Activated T-cell treated with anti-CD3 and anti-CD28 coated beads, Interleukin-2, amount 50 U/mL, for 48 hours (primary cell): ENCODE measurements at regions not wholly inside any gene's neighbourhood (a gene's known extent, or its start where the extent isn't known, plus 50 kb on each side); places are given as distances from the start of the nearest gene placed in this dataset.

ENCODE experiments used
- DNase-seq, 2 experiments: peaks; one replicate each; pipeline ENCODE4 v3.0.0-alpha.2; 2020

DNA sequence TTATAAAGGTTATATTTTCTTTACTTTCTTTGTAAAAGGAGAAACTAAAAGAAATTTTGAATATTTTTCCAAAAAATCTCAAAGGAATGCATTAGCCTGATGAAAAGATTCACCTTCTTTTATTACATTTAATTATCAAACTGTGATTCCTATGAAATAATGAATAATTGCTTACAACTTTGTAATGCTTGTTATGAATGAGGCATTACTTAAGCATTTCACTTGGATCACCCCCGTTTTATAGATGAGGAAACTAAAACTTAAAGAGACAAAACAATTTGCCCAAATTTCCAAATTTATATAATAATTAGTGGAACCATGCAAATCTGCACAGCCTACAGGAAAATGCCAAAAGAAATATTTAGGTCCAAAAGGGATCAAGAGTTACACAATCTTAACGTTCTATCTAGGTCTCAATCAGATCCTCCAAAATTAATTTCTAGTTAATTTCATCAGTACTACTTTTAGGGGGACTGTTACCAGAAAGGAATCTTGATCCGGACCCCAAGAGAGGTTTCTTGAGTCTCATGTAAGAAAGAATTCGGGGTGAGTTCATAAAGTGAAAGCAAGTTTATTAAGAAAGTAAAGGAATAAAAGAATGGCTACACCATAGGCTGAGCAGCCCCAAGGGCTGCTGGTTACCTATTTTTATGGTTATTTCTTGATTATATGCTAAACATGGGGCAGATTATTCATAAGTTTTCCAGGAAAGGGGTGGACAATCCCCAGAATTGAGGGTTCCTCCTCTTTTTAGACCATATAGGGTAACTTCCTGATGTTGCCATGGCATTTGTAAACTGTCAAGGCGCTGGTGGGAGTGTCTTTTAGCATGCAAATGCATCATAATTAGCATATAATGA lies 288.0 kb downstream of the ADGB start:
- no peak for DNase-seq

GRCh38 chr6:146887447-146888077 lies 288.8 kb downstream of the ADGB start:
- DNase-seq = no peak

GRCh38 chr6:146889303-146889702 lies 290.5 kb downstream of the ADGB start:
- DNase-seq = no peak

- no peak for DNase-seq
Measured at GRCh38 chr6:146890172-146890571, 291.4 kb downstream of the ADGB start.

DNA sequence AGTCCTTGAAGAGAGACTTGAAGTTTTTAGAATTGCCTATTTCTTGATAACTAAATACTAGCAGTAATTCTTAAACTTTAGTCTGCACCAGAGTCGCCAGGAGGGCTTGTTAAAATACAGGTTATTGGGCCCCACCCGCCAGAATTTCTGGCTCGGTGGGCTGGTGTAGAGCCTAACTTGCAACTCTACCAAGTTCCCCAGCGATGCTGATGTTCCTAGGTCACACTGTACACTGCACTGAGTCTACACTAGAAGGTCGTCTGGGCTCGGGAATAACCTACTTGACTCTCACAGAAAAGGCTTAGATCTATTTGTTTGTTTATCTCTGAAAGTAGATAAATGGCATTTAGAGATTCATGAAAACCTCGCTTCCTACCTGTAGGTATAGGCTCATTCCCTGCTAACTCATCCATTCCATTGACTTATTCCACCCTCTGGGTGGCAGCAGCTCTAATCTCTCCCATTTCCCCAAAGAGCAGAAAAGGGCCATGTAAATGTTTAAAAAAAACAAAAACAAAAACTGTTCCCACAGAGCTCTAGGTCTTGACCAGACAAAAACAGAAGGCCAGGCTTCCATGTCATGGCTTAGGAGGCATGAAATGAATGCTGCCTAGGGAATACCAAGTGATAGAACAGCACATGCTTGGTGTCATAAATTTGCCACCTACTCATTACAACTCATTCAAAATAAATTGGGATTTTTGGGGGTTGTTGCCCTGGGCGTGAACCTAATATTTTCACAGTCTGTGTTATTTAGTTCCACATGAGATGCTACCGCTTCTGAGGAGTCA lies 292.1 kb downstream of the ADGB start:
- no peak for DNase-seq

GRCh38 chr6:146891615-146892265 lies 293.0 kb downstream of the ADGB start:
- DNase-seq = no peak

DNA sequence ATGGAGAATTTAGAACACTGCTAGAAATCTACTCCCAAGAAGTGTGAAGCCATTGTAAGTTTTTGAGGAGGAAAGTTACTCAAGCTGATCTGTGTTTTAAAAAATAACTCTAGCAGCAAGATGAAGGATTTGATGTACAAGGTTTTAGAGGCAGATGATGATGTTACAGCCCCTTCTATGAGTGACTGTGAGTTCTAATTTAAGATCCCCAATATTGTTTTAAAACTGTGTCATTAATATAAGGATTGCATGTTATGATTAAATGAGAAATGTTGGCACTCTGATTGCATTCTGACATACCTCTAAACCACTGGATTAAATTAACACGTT lies 293.5 kb downstream of the ADGB start:
- no peak for DNase-seq

- no peak for DNase-seq
Measured at GRCh38 chr6:146892613-146893401, 294.0 kb downstream of the ADGB start.

DNA sequence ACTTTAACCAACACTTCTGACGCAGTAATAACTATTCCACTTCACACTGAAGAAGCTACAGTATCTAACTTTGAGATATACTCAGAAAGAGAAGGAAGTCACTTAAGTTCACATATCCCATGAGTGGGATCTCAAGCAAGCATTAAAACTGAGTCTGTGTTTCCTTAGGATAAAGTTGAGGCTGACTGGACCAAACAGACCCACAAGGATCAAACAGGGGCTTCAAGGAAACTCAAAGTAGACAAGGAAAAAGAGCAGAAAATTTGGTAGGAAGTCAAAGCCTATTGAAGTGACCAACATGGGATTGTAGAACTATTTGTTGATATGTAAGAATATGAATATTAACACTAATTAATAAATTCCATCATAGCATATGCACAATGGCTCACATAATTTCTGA lies 294.9 kb downstream of the ADGB start:
- DNase-seq = no peak

DNA sequence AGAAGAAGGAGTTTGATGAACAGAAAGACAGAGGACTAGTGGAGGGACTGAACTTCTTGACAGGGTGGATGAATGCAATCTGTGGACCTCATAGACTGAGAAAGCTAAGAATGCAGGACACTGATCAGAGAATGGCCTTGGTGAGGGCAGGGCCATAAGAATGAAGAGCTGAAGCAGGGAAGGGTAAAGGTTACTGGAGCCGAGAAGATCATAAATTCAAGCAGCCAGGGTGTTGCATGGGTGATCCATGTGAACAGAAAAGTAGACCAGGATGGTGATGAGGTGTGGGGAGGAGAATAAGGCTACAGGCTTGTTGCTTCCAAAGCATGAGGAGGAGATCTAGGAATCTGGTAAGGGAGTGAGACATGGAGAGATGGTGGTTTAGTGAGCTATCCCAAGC lies 295.9 kb downstream of the ADGB start:
- no peak for DNase-seq

DNA sequence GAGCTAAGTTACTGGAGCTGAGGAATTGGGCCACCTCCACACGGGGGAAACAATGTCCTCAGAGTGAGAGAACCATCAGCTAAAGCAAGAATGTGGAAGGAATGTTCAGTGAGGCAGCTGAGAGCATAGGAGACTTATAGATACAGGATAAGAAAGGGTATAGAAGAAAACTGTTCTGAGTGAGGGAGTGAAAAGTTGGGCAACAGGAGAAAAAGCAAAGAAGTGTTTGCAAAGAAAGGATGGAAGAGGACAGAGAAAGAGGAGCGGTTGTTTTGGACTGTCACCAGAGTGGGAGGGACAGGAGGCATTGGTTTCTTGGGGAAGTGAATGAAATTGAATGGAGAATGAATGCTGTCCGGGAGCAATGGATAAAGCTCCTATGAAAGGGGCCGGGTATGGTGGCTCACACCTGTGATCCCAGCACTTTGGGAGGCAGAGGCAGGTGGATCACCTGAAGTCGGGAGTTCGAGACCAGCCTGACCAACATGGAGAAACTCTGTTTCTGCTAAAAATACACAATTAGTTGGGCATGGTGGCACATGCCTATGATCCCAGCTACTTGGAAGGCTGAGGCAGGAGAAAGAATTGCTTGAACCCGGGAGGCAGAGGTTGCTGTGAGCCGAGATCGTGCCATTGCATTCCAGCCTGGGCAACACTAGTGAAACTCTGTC lies 296.5 kb downstream of the ADGB start:
- no peak for DNase-seq

GRCh38 chr6:146895772-146896061 lies 296.9 kb downstream of the ADGB start:
- DNase-seq = no peak

- DNase-seq = no peak
Measured at GRCh38 chr6:146896062-146896813, 297.5 kb downstream of the ADGB start.

DNA sequence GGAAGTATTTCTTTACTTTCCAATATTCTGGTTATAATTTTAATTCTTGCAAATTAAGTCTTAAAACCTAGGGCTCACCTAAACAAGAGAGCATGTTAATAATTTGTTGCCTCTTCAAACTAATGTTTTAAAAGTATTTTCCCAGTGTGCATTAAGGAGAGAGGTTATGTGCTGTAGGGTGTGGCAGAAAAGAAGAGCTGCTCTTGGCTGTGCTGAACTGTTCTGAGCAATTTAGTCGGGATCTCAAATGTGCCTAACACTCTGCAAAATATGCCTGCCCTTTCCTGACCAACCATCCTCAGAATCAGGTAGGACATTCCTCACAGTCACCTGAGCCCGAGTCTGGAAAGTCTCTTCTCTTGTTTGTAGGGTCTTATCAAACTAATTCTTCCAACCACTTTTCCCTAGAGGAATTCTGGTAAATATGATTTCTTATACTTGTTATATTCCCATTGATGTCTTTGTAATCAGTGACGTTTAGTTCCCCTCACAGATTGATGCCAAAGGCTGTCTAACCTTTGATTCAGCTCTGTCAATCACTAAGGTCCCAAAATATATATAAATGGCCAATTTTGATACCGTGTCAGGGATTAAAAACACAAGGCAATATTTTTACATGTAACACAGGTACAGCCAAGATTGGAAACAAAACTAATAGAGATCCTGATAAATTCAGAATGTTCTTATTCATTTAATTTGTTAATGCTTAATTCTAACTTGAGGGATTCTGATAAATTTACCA lies 298.4 kb downstream of the ADGB start:
- DNase-seq = no peak

GRCh38 chr6:146898069-146898887 lies 299.5 kb downstream of the ADGB start:
- DNase-seq = no peak

GRCh38 chr6:146898888-146899227 lies 300.1 kb downstream of the ADGB start:
- DNase-seq = no peak

- DNase-seq = no peak
Measured at GRCh38 chr6:146901940-146902816, 302.0 kb upstream of the STXBP5 start.

DNA sequence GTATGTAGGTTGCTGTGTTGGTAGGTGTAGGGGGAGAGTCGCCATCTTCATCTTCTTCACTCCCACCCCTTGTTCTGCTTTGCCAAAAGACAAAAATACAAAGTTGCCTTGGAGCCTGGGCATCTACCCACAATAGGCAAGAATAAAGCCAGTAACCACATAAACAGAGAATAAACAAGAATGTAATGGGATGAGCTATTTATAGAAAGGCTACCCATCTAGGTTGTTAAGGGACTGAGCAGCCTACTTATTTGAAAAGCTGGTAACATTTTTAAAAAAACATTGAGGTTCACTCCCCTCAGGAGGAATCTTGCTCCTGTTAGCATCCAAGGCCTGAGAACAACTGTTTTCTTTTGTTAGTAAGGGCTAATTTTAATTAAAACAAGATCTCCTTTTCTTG lies 301.4 kb upstream of the STXBP5 start:
- no peak for DNase-seq

GRCh38 chr6:146903451-146903850 lies 300.8 kb upstream of the STXBP5 start:
- no peak for DNase-seq
